Breast epithelium (tissue), 4 donors: ENCODE measurements at regions not wholly inside any gene's neighbourhood (a gene's known extent, or its start where the extent isn't known, plus 50 kb on each side); places are given as distances from the start of the nearest gene placed in this dataset.

ENCODE experiments used
- DNase-seq, 2 donors: peaks; one replicate each; pipeline ENCODE4 v3.0.0-alpha.2; 2019; ENCODE audit warnings: low spot score in 2 of 2
- H3K27ac ChIP-seq, 2 donors: fragments of 200-600 bp; sonication (generic) in 1 of 2; one replicate each; pipeline ENCODE4 v1.5.1; 2016 to 2019; ENCODE audit warnings: mild to moderate bottlenecking in 1 of 2
- H3K27me3 ChIP-seq, 2 donors: fragments of 200-600 bp; sonication (generic) in 1 of 2; one replicate each; pipeline versions ENCODE4 v1.5.1 to v1.6.0; 2017 to 2019; ENCODE audit warnings: control low read depth in 1 of 2, mild to moderate bottlenecking in 1 of 2
- H3K36me3 ChIP-seq: fragments of 200-600 bp; one replicate; pipeline ENCODE4 v1.5.1; 2019
- H3K4me1 ChIP-seq, 2 donors: fragments of 200-600 bp; sonication (generic); one replicate each; pipeline ENCODE4 v1.5.1; 2016 to 2019; ENCODE audit warnings: control low read depth in 1 of 2
- H3K4me3 ChIP-seq, 3 donors: fragments of 200-600 bp; sonication (generic); 1 replicate in 2 of 3; 2 replicates in 1 of 3; pipeline ENCODE4 v1.5.1; 2016 to 2019; ENCODE audit warnings: mild to moderate bottlenecking in 3 of 3, moderate library complexity in 2 of 3
- H3K9me3 ChIP-seq, 2 donors: fragments of 200-600 bp; sonication (generic) in 1 of 2; one replicate each; pipeline ENCODE4 v1.5.1; 2016 to 2019; ENCODE audit warnings: control low read depth in 1 of 2
- POLR2A ChIP-seq: fragments of 450-650 bp; IDR thresholded peaks from one replicate; pipeline ENCODE4 v1.6.1; 2016; ENCODE audit warnings: antibody characterized with exemption, mild to moderate bottlenecking, moderate library complexity
- POLR2AphosphoS5 ChIP-seq, 3 donors: sonication (generic); formaldehyde crosslinking; IDR thresholded peaks; one replicate each; pipeline ENCODE4 v1.6.1; 2017; ENCODE audit warnings: antibody characterized with exemption in 3 of 3
- intact Hi-C: fragments of 100-400 bp; cut with DNase I; formaldehyde crosslinking; loops from one replicate; pipeline ENCODE4 v1.15.1; 2023; ENCODE audit warnings: low total_unique reads
- TF ChIP-seq, protein P1 (sequence below), 3 donors: fragments of 450-650 bp; IDR thresholded peaks; one replicate each; pipeline ENCODE4 v1.5.1; 2016 to 2017; ENCODE audit warnings: antibody characterized with exemption in 3 of 3, mild to moderate bottlenecking in 3 of 3, moderate library complexity in 3 of 3

DNA sequence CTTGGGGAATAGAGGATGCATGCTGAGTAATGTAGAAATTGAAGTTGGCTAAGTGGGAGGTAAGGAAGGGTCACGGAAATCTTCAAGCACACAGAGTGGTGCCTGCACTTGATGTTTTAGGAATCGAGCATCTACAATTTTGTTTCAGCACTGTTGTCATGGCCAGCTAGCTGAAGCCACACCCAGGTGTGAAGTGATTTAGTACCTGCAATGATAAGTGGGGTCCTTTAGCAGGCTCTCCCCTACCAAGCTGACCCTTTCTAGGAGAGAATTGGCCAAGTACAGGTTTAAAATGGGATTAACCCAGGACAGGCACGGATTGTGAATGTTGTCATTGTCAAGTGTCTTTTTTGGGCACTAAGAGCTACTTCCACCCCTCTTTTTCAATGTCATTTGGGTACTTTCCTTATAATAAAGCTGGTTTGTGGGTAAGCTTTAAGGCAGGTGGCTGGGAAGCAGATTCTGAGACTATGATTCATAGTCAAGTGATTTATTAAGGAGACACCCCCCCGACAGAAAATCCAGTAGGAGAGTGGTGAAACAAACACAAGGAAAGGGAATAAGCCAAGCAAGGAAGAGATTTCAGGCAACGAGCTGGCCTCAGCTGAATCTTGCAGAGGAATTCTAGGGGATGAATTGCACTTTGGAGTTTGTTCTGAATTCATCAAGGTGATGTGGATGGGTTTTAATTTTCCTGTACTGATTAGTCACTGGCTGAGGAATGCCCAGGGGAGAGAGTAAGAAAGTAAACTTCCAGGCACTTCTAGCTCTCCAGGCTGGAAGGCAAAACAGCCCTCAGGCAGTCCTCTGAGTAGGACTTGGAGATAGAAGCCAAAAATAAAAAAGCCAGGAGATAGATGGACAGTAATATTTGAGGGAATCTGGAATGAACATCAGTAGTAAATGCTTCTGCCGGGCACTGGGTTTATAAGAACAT, 1128.4 kb downstream of the SORCS3 start:
- no peak for DNase-seq
- TF ChIP-seq, protein P1, sequence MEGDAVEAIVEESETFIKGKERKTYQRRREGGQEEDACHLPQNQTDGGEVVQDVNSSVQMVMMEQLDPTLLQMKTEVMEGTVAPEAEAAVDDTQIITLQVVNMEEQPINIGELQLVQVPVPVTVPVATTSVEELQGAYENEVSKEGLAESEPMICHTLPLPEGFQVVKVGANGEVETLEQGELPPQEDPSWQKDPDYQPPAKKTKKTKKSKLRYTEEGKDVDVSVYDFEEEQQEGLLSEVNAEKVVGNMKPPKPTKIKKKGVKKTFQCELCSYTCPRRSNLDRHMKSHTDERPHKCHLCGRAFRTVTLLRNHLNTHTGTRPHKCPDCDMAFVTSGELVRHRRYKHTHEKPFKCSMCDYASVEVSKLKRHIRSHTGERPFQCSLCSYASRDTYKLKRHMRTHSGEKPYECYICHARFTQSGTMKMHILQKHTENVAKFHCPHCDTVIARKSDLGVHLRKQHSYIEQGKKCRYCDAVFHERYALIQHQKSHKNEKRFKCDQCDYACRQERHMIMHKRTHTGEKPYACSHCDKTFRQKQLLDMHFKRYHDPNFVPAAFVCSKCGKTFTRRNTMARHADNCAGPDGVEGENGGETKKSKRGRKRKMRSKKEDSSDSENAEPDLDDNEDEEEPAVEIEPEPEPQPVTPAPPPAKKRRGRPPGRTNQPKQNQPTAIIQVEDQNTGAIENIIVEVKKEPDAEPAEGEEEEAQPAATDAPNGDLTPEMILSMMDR (IDR thresholded peaks at IDR 0.05): no peak
- TF ChIP-seq POLR2AphosphoS5 (IDR thresholded peaks at IDR 0.05) (no peak), POLR2A (no peak)
- no peaks in the 10 kb centered on the region for H3K4me1 ChIP-seq
- intact Hi-C loops: no loop called here
- H3K27me3 ChIP-seq: no peaks in the 10 kb centered on the region
- no peaks in the 10 kb centered on the region for H3K36me3 ChIP-seq
- H3K4me3 ChIP-seq: no peak overlapping the region
- H3K27ac ChIP-seq: no peak overlapping the region
- no peaks in the 10 kb centered on the region for H3K9me3 ChIP-seq

DNA sequence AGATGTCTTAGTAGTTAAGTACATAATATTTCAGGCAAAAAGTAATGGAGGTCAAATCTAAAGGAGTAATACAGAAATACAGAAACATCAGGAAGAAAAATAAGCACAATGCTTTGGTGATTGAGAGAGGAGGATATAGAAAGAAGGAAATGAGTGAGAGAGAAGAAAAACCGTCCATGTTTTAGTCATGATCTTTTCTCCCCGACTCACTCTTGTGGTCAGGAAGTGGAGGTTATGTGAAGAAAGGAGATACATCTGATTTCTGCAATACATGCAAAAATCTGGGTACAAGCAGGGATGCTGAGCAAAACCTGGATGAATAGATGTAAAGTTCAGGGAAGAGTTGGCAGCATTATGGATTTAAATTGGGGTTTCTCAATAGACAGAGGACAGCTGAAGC, 1122.5 kb downstream of the SORCS3 start:
- DNase-seq: no peak
- TF ChIP-seq, protein P1 (IDR thresholded peaks at IDR 0.05): no peak
- TF ChIP-seq POLR2A (no peak), POLR2AphosphoS5 (IDR thresholded peaks at IDR 0.05) (no peak)
- H3K27me3 ChIP-seq: no peaks in the 10 kb centered on the region
- no peaks in the 10 kb centered on the region for H3K9me3 ChIP-seq
- H3K36me3 ChIP-seq: no peaks in the 10 kb centered on the region
- intact Hi-C loops: no loop called here
- no peaks in the 10 kb centered on the region for H3K4me1 ChIP-seq
- H3K4me3 ChIP-seq: no peak overlapping the region
- H3K27ac ChIP-seq: no peak overlapping the region

GRCh38 chr10:105761576-105762260, 1120.6 kb downstream of the SORCS3 start:
- Histone ChIP-seq H3K9me3 (no peaks in the 10 kb centered on the region), H3K36me3 (no peaks in the 10 kb centered on the region)

DNA sequence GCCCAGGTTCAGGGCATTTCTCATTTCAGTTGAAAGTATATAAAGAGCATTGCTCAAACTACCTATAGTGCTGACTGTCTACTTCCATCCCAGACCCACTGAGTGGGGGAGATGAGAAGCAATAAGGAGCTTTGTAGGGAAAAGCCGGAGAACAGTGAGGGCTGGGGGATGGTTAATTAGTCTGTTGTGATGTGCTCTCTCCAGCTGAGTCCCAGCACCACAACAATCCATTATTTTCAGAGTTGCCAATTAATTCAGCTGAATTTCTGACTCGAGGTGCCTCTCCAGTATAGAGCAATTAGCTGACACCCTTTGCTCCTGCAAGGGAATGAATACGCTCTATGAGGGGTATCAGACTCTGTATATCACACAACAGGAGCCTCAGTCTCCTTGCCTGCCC, 1118.6 kb downstream of the SORCS3 start:
- no peaks in the 10 kb centered on the region for H3K27me3 ChIP-seq
- H3K36me3 ChIP-seq: no peaks in the 10 kb centered on the region
- H3K4me1 ChIP-seq: no peaks in the 10 kb centered on the region
- no peak overlapping the region for H3K4me3 ChIP-seq
- TF ChIP-seq POLR2AphosphoS5 (IDR thresholded peaks at IDR 0.05) (no peak), POLR2A (no peak)
- TF ChIP-seq, protein P1 (IDR thresholded peaks at IDR 0.05): no peak
- H3K9me3 ChIP-seq: no peaks in the 10 kb centered on the region
- no peak overlapping the region for H3K27ac ChIP-seq
- intact Hi-C loops: no loop called here
- DNase-seq: no peak

More at GRCh38 chr10:105761576-105762260, 1120.6 kb downstream of the SORCS3 start:
- no peak for DNase-seq
- Histone ChIP-seq H3K27ac (no peak overlapping the region), H3K4me3 (no peak overlapping the region), H3K27me3 (no peaks in the 10 kb centered on the region), H3K4me1 (no peaks in the 10 kb centered on the region)
- intact Hi-C loops: no loop called here
- TF ChIP-seq, protein P1 (IDR thresholded peaks at IDR 0.05): no peak
- TF ChIP-seq POLR2AphosphoS5 (IDR thresholded peaks at IDR 0.05): no peak
- TF ChIP-seq POLR2A: no peak
